ENCODE measurements at regions not wholly inside any gene's neighbourhood (a gene's known extent, or its start where the extent isn't known, plus 50 kb on each side); places are given as distances from the start of the nearest gene placed in this dataset.

GRCh38 chr2:217437290-217437870 lies 565.4 kb downstream of the TNS1 start:
- ChIA-PET POLR2A (no interaction called here), CTCF (interaction anchor here (1.6 kb wide), 1 partner anchor 44 kb away, joined by 3 read pairs; no protein-coding TSS in a partner anchor)
- TF ChIP-seq CTCF (IDR thresholded peaks at IDR 0.05; ENCODE audit: control extremely low read depth, extremely low read depth, low read depth, missing control alignments), result no peak
- no peak for DNase-seq (ENCODE audit: extremely low spot score)

- POLR2A ChIA-PET, result no interaction called here
- no peak for TF ChIP-seq CTCF (IDR thresholded peaks at IDR 0.05; ENCODE audit: control extremely low read depth, extremely low read depth, low read depth, missing control alignments)
These were observed 566.4 kb downstream of the TNS1 start for GRCh38 chr2:217436386-217436785.

GRCh38 chr2:217434180-217434975 lies 568.4 kb downstream of the TNS1 start:
- ChIA-PET POLR2A (no interaction called here), CTCF (interaction anchor here (1.0 kb wide), 1 partner anchor 42 kb away, joined by 3 read pairs; no protein-coding TSS in a partner anchor)
- DNase-seq (ENCODE audit: extremely low spot score), result peak; percentile 81
- no peak for TF ChIP-seq CTCF (IDR thresholded peaks at IDR 0.05; ENCODE audit: control extremely low read depth, extremely low read depth, low read depth, missing control alignments)

More at GRCh38 chr2:217436386-217436785, 566.4 kb downstream of the TNS1 start:
- no peak for DNase-seq (ENCODE audit: extremely low spot score)
- CTCF ChIA-PET, result no interaction called here

- CTCF ChIA-PET, result interaction anchor here (0.8 to 1.2 kb wide), 3 partner anchors 9 to 43 kb away, joined by 3 read pairs; no protein-coding TSS in a partner anchor
- POLR2A ChIA-PET, result no interaction called here
- no peak for DNase-seq (ENCODE audit: extremely low spot score)
- no peak for TF ChIP-seq CTCF (IDR thresholded peaks at IDR 0.05; ENCODE audit: control extremely low read depth, extremely low read depth, low read depth, missing control alignments)
These were observed 569.3 kb downstream of the TNS1 start for GRCh38 chr2:217433522-217433921.

GRCh38 chr2:217431577-217432269 lies 571.1 kb downstream of the TNS1 start:
- no peak for TF ChIP-seq CTCF (IDR thresholded peaks at IDR 0.05; ENCODE audit: control extremely low read depth, extremely low read depth, low read depth, missing control alignments)
- POLR2A ChIA-PET, result no interaction called here
- no peak for DNase-seq (ENCODE audit: extremely low spot score)
- CTCF ChIA-PET, result no interaction called here

- no peak for DNase-seq (ENCODE audit: extremely low spot score)
- TF ChIP-seq CTCF (IDR thresholded peaks at IDR 0.05; ENCODE audit: control extremely low read depth, extremely low read depth, low read depth, missing control alignments), result no peak
- CTCF ChIA-PET, result no interaction called here
- POLR2A ChIA-PET, result no interaction called here
These were observed 571.2 kb upstream of the TNP1 start for GRCh38 chr2:217430916-217431576.

Data from GM10248 (cell line).